ENCODE measurements at regions not wholly inside any gene's neighbourhood (a gene's known extent, or its start where the extent isn't known, plus 50 kb on each side); places are given as distances from the start of the nearest gene placed in this dataset.
"Not testable (repeated sequence)": the region's sequence is repeated elsewhere in the genome, so short reads cannot be mapped to it uniquely, and the experiment has no call there.

GRCh38 chr7:34392972-34393371, 265.0 kb upstream of the NPSR1 start:
- no peak for DNase-seq (ENCODE audit: low spot score)

- no peak for DNase-seq (ENCODE audit: low spot score)
These were observed 261.5 kb upstream of the NPSR1 start for GRCh38 chr7:34396437-34397064.

- no peak for DNase-seq (ENCODE audit: low spot score)
These were observed 256.2 kb upstream of the NPSR1 start for GRCh38 chr7:34401776-34402175.

DNA sequence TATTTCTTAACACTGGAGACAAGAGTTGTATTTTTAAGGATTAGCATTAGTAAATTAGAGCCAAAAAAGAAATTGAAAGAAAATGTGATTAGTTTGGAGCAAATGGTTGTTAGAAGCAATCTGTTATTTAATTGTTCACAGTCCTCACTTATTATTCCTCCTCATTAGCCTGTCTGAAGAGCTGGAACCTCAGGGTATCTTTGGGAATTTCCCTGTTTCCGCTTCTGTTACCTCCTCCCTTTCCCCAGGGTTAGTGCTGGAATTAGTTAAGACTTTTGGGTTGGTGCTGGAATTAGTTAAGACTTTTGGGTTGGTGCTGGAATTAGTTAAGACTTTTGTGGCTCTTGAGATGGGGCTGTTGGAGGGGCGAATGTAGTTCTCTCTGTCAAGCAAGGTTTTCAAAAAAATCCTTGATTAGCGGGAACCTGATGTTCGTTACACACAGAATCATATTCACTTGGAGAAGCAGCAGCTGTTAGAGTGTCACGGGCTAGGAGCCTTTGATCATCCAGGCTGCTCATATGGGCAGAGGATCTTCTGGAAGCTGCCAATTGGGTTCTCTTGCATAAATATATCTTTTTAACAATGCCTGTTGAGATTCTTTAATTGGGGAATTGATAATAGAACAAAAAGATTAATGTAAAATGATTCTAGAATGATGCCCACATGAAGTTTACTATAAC, 251.0 kb upstream of the NPSR1 start:
- DNase-seq (ENCODE audit: low spot score) = no peak

DNA sequence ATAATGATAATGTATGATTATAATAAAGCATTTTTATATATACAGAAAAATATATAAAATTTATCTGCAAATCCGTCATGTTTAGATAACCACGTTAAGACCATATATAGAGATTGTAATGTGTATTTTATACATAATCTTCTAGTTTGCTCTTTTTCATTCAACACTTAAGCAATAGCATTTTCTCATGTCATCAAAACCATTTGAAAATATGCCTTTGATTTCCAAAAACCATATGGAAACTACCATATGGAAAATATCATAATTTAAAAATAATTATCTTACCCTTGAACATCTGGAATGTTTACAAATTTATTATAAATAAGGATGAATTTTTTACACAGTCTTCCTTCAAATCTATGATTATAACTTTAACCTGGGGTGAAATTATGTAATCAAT, 250.4 kb upstream of the NPSR1 start:
- DNase-seq (ENCODE audit: low spot score) = no peak

- DNase-seq (ENCODE audit: low spot score) = no peak
These were observed 240.2 kb upstream of the NPSR1 start for GRCh38 chr7:34417781-34418180.

- no peak for DNase-seq (ENCODE audit: low spot score)
These were observed 236.5 kb upstream of the NPSR1 start for GRCh38 chr7:34421526-34421925.

GRCh38 chr7:34425194-34425593, 232.8 kb upstream of the NPSR1 start:
- DNase-seq (ENCODE audit: low spot score) = no peak

GRCh38 chr7:34425631-34426384, 232.2 kb upstream of the NPSR1 start:
- no peak for DNase-seq (ENCODE audit: low spot score)

DNA sequence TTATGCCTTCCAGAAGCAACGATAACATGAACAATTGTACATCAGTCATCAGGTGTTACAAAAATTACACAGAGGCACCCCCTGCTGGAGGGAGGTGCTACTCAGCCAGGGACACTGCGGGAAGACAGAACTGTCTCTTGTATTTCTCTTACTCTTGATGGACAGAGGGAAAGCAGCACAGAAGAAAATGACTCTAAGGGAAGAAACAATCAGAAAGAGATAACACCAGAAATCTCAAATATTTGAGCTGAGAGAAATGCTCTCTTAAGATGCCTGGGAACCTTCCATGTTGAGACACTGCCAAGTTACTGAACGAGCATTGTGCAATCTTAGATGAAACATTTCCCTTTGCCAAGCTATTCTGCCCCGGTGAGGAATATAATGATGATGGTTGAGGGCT, 227.6 kb upstream of the NPSR1 start:
- no peak for DNase-seq (ENCODE audit: low spot score)

GRCh38 chr7:34438436-34438835, 219.6 kb upstream of the NPSR1 start:
- no peak for DNase-seq (ENCODE audit: low spot score)

- no peak for DNase-seq (ENCODE audit: low spot score)
These were observed 212.4 kb upstream of the NPSR1 start for GRCh38 chr7:34445653-34446052.

DNA sequence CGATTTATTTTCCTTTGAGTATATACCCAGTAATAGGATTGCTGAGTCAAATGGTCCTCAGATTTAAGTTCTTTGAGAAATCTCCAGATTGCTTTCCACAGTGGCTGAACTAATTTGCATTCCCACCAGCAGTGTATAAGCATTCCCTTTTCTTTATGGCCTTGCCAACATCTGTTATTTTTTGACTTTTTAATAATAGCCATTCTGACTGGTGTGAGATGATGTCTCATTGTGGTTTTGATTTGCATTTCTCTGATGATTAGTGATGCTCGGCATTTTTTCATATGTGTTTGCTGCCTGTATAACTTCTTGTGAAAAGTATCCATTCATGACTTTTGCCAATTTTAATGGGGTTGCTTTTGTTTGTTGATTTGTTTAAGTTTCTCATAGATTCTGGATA, 209.5 kb upstream of the NPSR1 start:
- not testable (repeated sequence) for DNase-seq (ENCODE audit: low spot score)

DNA sequence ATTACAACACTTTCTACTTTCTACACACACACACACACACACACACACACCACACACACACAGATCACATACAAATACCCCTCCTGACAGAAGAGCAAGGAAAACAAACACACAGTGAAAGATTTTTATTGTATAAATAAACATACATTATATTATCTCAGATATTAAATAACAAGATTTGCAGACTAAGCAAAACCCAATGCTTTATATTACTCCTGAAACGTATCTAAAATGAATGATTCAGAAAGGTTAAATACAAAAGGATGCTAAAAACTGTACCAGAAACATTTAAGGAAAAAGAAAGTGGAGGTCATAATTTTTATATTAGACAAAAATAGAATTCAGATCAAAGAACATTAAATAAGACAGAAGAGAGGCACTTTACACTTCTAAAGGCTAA, 208.3 kb upstream of the NPSR1 start:
- no peak for DNase-seq (ENCODE audit: low spot score)

DNA sequence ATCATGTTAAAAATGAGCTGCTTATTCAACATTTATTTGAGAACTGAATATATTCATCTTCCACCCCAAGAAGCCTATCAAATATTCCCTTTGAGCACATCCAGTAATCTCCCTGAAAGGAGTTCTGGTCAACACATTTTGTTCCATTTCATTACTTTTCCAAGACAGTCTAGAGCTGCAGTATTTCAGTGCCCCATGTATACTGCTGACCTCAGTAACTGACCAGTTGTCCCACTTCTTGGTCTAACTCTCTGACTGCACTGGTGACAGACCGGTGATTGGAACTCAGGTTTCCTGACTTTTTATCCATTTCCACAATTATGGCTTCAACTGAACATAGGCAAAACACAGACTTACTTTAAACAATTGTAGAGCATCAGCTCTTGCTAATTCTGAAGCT, 206.8 kb upstream of the NPSR1 start:
- no peak for DNase-seq (ENCODE audit: low spot score)

GRCh38 chr7:34451923-34452322, 206.1 kb upstream of the NPSR1 start:
- no peak for DNase-seq (ENCODE audit: low spot score)

GRCh38 chr7:34452363-34452762, 205.7 kb upstream of the NPSR1 start:
- no peak for DNase-seq (ENCODE audit: low spot score)

- no peak for DNase-seq (ENCODE audit: low spot score)
These were observed 204.9 kb upstream of the NPSR1 start for GRCh38 chr7:34453150-34453549.

DNA sequence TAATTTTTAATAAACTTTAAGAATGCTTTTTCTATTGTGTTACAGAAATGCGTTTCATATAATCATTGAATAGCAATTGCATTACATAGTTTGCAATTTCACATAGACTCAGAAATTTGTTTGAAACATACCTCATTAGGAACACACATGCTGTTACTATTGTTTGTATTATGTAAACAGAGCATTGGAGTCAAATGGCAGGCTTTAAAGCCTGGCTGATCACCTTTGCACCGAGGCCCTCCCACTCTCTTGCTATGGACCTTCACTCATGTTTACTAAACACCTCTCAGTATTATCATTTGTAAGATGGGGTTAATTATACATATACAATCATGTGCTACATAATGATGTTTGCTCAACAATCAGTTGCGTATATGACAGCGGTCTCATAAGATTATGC, 203.6 kb upstream of the NPSR1 start:
- no peak for DNase-seq (ENCODE audit: low spot score)

- DNase-seq (ENCODE audit: low spot score) = no peak
These were observed 200.7 kb upstream of the NPSR1 start for GRCh38 chr7:34457329-34457728.

DNA sequence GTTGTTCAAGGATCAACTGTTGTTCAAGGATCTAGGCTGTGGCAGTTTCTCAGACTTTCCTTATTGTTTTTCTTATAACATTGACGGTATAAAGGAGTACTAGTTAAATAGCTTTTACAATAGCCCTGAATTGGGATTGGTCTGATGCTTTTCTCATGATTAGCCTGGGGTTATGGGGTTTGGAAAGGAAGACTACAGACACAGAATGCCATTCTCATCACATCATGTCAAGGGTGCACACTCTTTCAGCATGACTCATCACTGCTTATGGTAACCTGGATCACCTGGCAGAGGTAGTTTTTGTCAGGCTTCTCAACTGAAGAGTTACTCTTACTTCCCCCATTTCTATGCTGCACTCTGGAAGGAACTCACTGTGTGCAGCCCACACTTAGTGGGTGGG, 194.2 kb upstream of the NPSR1 start:
- DNase-seq (ENCODE audit: low spot score) = no peak

- DNase-seq (ENCODE audit: low spot score) = no peak
These were observed 186.2 kb upstream of the NPSR1 start for GRCh38 chr7:34471844-34472243.

- DNase-seq (ENCODE audit: low spot score) = no peak
These were observed 171.6 kb upstream of the NPSR1 start for GRCh38 chr7:34486371-34486770.

All from ureter (tissue), 1 donor.